Loucy (cell line): ENCODE measurements at regions not wholly inside any gene's neighbourhood (a gene's known extent, or its start where the extent isn't known, plus 50 kb on each side); places are given as distances from the start of the nearest gene placed in this dataset.

Source experiments
- CTCF ChIP-seq: fragments of 200-600 bp; sonication (generic); conservative IDR thresholded peaks from 2 replicates; pipeline ENCODE4 v1.5.1; 2014; ENCODE audit warnings: mild to moderate bottlenecking, antibody characterized with exemption, low read length
- EZH2phosphoT487 ChIP-seq: fragments of 200-600 bp; IDR thresholded peaks from 2 replicates; pipeline ENCODE4 v1.6.1; 2018; ENCODE audit warnings: antibody characterized with exemption, mild to moderate bottlenecking, moderate library complexity, borderline replicate concordance

- TF ChIP-seq CTCF (no peak), EZH2phosphoT487 (no peak)
Observed at GRCh38 chr4:138111462-138112000, 130.6 kb downstream of the SLC7A11 start.
